ENCODE measurements at regions not wholly inside any gene's neighbourhood (a gene's known extent, or its start where the extent isn't known, plus 50 kb on each side); places are given as distances from the start of the nearest gene placed in this dataset.
"Not testable (repeated sequence)": the region's sequence is repeated elsewhere in the genome, so short reads cannot be mapped to it uniquely, and the experiment has no call there.

GRCh38 chr14:87628129-87628528 lies 364.9 kb downstream of the GALC start:
- DNase-seq: no peak

GRCh38 chr14:87626266-87626665 lies 366.7 kb downstream of the GALC start:
- DNase-seq: no peak

- no peak for DNase-seq
These were observed 369.4 kb downstream of the GALC start for GRCh38 chr14:87623616-87624015.

- DNase-seq: no peak
These were observed 375.9 kb downstream of the GALC start for GRCh38 chr14:87617079-87617478.

- DNase-seq: peak; percentile 81
These were observed 376.9 kb downstream of the GALC start for GRCh38 chr14:87615822-87616679.

GRCh38 chr14:87615047-87615446 lies 377.9 kb downstream of the GALC start:
- DNase-seq: no peak

GRCh38 chr14:87613881-87614280 lies 379.1 kb downstream of the GALC start:
- no peak for DNase-seq

GRCh38 chr14:87607056-87607455 lies 385.9 kb downstream of the GALC start:
- not testable (repeated sequence) for DNase-seq

- DNase-seq: no peak
These were observed 391.9 kb downstream of the GALC start for GRCh38 chr14:87601036-87601435.

- no peak for DNase-seq
These were observed 392.7 kb downstream of the GALC start for GRCh38 chr14:87600240-87600639.

- no peak for DNase-seq
These were observed 411.7 kb downstream of the GALC start for GRCh38 chr14:87581298-87581697.

GRCh38 chr14:87579036-87579435 lies 413.9 kb downstream of the GALC start:
- DNase-seq: no peak

GRCh38 chr14:87575378-87575777 lies 417.6 kb downstream of the GALC start:
- DNase-seq: no peak

- no peak for DNase-seq
These were observed 419.4 kb downstream of the GALC start for GRCh38 chr14:87573591-87573990.

- no peak for DNase-seq
These were observed 425.2 kb downstream of the GALC start for GRCh38 chr14:87567618-87568295.

GRCh38 chr14:87566991-87567390 lies 426.0 kb downstream of the GALC start:
- DNase-seq: no peak

- DNase-seq: no peak
These were observed 445.4 kb downstream of the GALC start for GRCh38 chr14:87547536-87547935.

- no peak for DNase-seq
These were observed 450.7 kb downstream of the GALC start for GRCh38 chr14:87542288-87542687.

- DNase-seq: no peak
These were observed 452.6 kb downstream of the GALC start for GRCh38 chr14:87540339-87540738.

- DNase-seq: no peak
These were observed 463.9 kb downstream of the GALC start for GRCh38 chr14:87529081-87529480.

- no peak for DNase-seq
These were observed 466.3 kb downstream of the GALC start for GRCh38 chr14:87526731-87527130.

GRCh38 chr14:87524011-87524410 lies 469.0 kb downstream of the GALC start:
- no peak for DNase-seq

GRCh38 chr14:87522575-87522974 lies 470.4 kb downstream of the GALC start:
- DNase-seq: peak; percentile 45

GRCh38 chr14:87508333-87508732 lies 484.6 kb downstream of the GALC start:
- DNase-seq: no peak
